Cerebellar cortex (tissue), 1 donor: ENCODE measurements at regions not wholly inside any gene's neighbourhood (a gene's known extent, or its start where the extent isn't known, plus 50 kb on each side); places are given as distances from the start of the nearest gene placed in this dataset.

Source experiments
- DNase-seq: peaks from one replicate; pipeline ENCODE4 v3.0.0-alpha.2; 2015; ENCODE audit warnings: low spot score

DNA sequence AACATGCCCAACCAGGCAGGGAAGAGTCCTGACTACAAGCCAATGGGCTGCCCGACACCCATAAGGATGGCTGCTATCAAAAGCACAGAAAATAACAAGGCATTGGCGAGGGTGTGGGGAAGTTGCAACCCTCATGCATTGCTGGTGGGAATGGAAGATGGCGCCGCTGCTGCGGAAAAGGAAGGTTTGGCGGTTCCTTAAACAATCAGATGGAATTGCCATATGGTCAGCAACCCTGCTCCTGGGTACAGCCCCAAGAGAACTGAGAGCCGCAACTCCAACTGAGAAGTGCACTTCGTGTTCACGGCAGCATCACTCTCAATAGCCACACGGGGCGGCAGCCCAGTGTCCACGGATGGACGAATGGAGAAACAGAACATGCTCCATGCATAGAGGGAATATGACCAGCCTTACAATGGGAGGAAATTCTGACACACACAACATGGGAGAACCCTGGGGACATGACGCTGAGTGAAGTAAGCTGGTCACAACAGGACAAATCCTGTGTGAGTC is 193.3 kb downstream of the RBFOX3 start:
- DNase-seq, result peak; percentile 60

GRCh38 chr17:79415909-79416308 is 194.9 kb downstream of the RBFOX3 start:
- no peak for DNase-seq

DNA sequence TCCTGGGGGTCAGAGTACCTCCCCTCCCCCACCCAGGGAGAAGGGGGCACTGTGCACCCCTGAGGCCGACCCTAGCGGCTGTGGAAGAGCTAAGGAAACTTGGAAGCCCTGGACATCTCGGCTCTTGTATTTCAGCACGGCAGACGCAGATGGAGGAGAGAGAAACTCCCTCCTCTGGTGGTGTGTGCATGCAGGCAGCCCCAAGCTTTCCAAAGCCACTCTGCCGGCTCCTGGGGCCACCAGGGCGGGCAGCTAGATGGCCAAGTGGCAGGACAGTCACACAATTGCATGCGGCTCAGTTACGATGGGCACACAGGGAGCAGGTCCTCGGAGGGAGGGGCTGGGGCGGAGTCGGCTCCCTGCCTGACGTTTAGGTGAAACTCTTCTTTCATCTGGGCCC is 195.5 kb downstream of the RBFOX3 start:
- peak; percentile 67 for DNase-seq

GRCh38 chr17:79414793-79415211 is 196.0 kb downstream of the RBFOX3 start:
- no peak for DNase-seq

- DNase-seq, result peak; percentile 77
Observed at GRCh38 chr17:79414063-79414792, 196.6 kb downstream of the RBFOX3 start.

- DNase-seq, result peak; percentile 83
Observed at GRCh38 chr17:79413611-79414010, 197.2 kb downstream of the RBFOX3 start.

GRCh38 chr17:79412886-79413390 is 197.9 kb downstream of the RBFOX3 start:
- no peak for DNase-seq

- no peak for DNase-seq
Observed at GRCh38 chr17:79412110-79412509, 198.7 kb downstream of the RBFOX3 start.

DNA sequence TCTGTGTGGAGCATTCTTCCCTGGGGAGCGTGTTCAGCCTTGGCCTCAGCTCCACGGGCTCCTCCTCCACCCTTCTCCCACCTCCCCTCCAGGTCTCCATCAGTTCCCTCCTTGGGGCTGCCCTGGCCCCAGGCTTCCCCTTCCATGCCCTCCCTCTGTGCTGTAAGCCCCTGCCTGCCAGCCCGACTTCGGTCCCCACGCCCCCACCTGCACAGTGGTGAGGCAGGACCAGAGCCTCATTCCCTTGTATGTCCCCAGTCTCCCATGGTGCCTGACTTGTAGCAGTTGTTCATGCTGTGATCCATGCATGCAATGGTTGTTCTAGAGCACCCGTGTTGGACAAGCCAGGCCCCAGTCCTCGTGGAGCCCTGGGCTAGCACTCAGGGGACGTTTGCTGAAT is 199.4 kb downstream of the RBFOX3 start:
- no peak for DNase-seq

GRCh38 chr17:79410681-79411080 is 200.2 kb downstream of the RBFOX3 start:
- no peak for DNase-seq

DNA sequence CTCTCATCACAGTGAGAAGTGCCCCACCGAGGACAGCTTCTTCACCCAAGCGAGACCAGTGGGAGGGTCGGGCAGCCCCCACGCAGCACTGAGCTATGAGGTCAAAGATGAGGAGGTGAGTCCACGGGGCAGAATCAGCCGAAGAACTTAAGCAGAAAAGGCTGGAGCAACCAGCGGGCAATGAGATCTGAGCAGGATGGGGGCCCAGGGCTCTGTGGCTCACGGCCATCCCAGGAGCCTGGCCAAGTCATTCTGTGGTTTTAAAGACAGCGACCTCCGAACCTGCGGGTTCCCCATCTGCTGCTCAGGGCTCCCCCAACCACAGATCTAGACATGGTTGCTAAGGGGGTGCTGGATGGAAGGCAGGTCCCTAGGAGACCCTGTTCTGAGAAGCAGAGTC is 202.6 kb downstream of the RBFOX3 start:
- peak; percentile 69 for DNase-seq

GRCh38 chr17:79407385-79407784 is 203.5 kb downstream of the RBFOX3 start:
- DNase-seq, result peak; percentile 57

DNA sequence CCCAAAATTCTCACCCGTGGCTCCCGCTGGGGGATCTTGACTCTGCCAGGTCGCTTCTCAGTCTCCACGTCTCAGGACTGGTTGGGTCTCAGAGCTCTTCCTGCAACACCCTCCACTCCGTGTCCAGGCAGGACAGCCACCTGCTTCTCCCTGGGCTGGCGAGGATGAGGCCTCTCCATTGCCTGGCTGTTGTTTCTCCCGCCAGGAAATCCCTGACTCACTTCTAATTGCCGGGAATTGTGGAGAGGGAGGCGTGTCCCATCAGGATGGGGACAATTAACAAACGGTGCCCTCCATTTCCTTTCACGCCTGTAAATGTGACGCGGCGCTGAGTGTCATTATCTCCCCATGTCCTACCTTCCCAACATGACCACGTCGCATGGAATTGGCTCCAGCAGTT is 204.5 kb downstream of the RBFOX3 start:
- DNase-seq, result no peak

GRCh38 chr17:79405823-79406222 is 205.0 kb downstream of the RBFOX3 start:
- no peak for DNase-seq

- DNase-seq, result no peak
Observed at GRCh38 chr17:79404136-79404911, 206.5 kb downstream of the RBFOX3 start.

GRCh38 chr17:79401704-79402674 is 208.9 kb downstream of the RBFOX3 start:
- DNase-seq, result no peak

DNA sequence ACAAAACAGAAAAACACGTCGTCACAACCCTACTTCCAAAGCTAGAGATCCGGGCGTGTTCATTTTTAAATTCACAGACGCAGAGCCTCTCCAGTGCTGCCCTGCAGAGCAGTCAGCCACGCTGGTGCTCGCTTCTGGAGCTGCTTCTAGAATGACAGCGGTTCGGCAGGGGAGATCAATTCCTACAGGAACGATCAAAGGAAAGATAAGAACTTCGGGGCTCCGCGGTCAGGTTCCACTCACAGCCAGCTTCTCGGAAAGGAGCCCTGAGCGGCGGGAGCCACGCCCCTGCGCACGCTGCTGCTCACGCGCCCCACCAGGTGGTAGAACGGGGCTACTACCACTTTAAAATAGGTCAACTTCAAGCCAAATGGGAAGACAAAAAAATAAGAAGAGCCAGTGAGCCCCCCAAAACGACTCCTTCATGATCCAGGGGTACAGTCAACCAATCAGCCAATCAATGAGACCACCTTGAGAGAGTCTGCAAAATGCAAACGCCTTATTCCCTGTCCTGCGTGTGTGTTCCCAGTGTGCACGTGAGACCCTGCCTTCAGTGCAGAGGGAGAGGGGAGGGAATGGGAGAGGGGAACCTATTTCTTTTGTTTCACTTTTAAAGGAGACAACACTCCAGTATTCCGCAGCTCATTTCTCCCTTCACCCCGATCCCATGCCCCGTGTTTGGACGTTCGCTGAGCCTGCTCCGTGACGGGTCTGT is 209.7 kb downstream of the RBFOX3 start:
- DNase-seq, result peak; percentile 81

- peak; percentile 47 for DNase-seq
Observed at GRCh38 chr17:79399610-79400144, 211.2 kb downstream of the RBFOX3 start.

DNA sequence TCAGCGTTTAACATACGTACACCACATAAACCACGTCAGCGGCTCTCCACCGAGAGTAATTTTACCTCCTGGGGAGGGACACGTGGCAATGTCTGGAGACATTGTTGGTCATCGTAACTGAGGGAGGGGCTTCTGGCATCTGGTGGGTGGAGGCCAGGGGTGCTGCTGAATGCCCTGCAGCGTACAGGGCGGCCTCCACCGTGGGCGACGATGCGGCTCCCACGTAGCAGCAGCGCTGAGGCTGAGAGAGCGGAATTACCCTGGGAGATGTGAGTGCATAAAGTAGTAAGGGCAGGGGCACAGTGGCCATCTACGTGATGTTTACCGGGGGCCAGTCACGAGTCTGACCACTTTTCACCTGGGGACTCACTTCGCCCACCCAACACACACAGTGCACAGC is 212.4 kb downstream of the RBFOX3 start:
- no peak for DNase-seq

DNA sequence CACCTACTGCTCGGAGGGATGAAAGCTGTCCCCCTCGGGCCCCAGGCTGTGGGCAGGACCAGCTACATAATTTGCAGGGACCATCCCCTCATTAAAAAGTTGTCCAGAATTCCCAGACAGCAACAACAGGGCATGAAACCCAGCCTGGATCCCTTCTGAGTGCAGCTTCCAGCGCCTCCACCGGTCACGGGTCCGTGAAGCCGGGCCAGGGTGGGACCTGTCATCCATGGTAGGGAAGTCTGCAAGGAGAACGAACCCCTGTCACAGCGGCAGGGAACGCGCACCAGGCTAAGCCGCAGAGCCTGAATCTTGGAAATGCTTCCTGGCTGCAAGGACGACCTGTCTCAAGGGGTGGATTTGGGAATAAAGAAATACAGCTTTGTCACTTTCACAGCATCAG is 214.2 kb downstream of the RBFOX3 start:
- no peak for DNase-seq

DNA sequence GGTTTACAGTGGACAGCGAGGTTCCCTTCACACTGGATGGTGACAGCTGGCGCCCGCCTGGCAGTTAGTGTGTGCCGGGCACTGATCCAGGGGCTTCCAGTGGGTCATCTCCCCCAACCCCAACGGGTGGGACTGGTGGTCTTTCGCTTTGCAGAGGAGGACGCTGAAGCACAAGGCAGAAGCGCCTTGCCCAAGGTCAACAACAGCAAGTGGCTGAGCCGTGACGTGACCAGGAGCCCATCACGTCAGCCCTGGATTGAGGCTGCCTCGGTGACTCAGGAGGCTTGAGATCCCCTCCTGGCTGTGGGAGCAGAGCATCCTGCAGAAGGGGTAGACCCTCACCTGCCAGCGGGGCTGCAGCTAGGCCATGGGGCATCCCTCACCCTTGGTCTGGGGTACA is 215.3 kb downstream of the RBFOX3 start:
- no peak for DNase-seq
